Effector CD8-positive, alpha-beta T cell (primary cell): ENCODE measurements at regions not wholly inside any gene's neighbourhood (a gene's known extent, or its start where the extent isn't known, plus 50 kb on each side); places are given as distances from the start of the nearest gene placed in this dataset.
A peak's percentile ranks its signal among the peaks of the same experiment; 100 is the strongest.
"Not testable (repeated sequence)": the region's sequence is repeated elsewhere in the genome, so short reads cannot be mapped to it uniquely, and the experiment has no call there.

ENCODE experiments used
- DNase-seq: peaks from one replicate; lab custom pipeline; 2025; lab: John Stamatoyannopoulos, UW

GRCh38 chr5:158202801-158203200 is 343.9 kb upstream of the CLINT1 start:
- no peak for DNase-seq

DNA sequence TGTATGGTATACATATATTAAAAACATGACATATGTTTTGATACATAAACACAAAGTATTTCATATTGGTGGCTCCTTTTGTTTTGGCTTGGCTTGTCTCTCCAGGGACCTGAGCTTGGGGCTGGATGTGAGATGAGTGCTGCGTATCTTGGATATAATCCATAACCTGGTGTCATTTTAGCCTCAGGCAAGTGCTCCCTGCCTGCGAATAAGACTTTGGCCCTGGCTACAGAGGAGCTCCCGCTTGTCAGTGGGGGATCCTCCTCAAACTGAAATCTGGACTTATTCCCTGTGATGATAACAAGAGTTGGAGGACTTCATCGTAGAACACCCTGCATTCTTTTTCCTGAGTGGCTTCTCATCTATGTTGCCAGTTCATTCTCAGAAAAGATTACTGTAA is 341.7 kb upstream of the CLINT1 start:
- no peak for DNase-seq

- DNase-seq: no peak
These were observed 339.7 kb upstream of the CLINT1 start for GRCh38 chr5:158198636-158199035.

DNA sequence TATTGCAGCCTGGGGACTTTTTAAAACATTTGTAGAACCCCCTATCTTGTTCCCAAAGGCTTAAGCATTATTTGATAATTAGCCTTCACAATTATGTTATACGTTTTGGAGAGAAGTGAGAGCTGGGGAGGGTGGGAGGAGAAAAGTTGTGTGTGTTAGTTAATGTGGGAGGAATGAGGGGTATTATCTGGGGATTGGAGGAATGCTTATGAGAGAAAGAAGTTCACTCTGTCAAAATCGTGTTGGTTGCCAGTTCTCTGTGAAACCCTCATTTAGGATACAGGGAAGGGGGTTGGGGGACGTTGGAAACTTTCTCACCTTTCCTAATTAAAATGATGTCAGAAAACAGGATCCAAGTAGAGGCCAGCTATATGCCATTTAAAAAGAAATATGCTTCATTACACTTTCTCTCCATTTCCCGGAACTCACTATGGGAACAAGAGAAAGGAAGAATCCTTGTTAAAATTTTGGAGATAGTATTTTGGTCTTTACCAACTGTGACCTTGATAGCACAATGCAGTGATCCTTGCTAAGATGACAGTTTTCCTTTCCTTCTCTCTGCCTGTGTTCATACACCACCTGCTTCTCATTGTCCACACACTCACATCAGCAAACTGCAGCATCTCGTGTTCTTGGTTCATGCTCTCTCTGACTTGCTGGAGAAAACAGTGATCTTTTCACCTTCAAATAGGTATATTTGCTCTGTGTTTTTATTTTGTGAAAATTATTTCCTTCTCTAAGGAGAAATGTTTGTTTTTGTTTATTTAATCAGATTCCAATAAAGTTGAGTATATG is 336.7 kb upstream of the CLINT1 start:
- no peak for DNase-seq

- no peak for DNase-seq
These were observed 335.6 kb upstream of the CLINT1 start for GRCh38 chr5:158194561-158194976.

GRCh38 chr5:158193395-158193794 is 334.4 kb upstream of the CLINT1 start:
- DNase-seq: not testable (repeated sequence)

- no peak for DNase-seq
These were observed 321.5 kb upstream of the CLINT1 start for GRCh38 chr5:158180407-158180806.

DNA sequence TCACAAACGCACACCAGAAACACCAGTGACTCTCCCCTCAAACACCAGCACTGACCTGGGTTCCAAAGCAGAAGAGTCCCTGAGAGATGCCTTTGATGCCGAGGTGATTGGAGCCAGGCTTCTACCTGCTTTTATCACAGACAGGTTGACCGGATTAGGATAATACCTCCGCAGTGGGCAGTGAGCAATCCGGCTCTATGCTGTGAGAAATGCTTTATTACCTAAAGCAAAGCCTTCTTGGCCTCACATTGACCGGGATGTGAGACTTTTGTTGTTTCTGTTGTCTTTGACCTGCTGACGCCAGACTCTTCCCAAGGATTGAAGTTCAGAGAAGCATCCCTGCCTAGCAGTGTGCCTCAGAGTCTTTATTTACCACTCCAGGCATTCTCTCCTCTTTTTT is 320.3 kb upstream of the CLINT1 start:
- no peak for DNase-seq

- DNase-seq: no peak
These were observed 319.6 kb upstream of the CLINT1 start for GRCh38 chr5:158178535-158178934.

DNA sequence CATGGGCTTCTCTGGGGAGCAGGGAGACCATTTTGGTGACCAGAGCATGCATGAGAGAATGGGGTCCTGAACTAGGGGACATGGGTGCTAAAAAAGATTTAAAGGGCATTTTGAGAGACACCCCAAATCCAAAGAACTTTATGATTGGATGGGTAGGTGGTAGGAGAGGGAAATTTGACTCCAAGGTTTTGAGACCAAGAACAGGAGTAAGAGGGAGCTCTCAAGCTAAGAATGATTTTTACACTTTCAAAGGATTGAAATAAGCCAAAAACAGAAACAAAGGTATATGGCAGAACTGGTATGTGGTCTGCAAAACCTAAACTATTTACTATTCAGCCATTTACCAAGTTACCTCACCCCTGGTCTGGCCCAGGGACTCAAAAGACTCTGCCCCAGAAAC is 318.2 kb upstream of the CLINT1 start:
- DNase-seq: no peak

- DNase-seq: no peak
These were observed 317.1 kb upstream of the CLINT1 start for GRCh38 chr5:158175934-158176481.

DNA sequence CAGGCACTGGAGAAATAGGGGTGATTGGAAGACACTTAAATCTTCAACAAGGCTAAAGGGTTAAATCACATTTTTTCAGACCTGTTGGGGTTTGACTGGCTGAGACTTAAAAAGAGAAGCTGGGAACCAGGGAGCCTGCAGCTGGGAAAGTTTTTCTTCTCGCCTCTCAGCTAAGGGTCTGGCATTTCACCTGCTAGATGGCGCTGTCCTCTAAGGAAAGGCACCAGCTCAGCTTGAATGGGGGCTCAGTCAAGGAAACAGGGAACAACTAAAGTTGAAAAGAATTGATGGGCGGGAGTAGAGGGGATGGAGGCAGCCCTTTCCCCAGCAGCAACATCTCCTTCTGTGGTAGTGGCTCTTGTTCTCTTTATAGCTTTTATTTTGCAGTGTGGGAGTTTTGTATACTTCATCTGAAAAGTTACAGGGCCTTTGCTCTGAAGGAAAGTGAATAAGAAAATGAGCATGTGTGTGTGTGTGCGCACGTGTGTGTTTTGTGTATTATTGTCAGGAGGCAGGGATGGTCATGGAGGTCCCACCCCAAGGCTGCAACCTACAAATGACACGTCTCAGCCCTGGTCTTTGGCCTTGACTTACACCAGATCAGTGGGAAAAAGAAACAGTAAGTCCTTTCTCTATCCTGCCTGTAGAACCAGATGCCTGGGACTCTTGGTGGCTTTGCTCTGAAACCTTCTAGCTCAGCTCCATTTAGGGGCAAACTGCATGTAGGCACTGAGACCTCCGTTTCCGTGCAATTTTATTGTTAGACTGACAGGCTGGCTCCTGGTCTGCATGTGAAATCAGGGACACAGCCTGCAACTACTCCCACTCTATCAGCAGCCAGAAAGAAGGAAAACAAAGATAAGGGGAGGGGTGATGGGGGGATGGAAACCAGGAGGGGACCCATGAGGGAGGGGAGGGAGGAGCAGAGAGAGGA is 316.2 kb upstream of the CLINT1 start:
- peak; percentile 54 for DNase-seq

DNA sequence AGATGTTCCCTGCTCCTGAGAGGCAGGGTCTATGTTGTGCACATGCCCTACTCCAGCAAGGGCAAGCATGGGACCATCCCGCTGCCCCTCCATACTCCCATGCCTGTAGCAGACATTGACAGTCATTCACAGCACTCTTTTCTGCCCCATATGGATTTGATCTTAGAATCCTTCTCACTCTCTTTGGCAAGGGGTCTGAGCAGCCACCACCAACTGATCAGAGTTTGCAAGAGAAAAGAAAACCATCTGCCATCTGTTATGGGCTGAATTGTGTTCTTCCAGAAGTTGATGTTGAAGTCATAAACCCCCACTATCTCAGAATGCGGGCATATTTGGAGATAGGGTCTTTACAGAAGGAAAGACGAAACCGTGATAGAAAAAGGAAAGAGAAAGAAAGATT is 315.1 kb upstream of the CLINT1 start:
- no peak for DNase-seq

DNA sequence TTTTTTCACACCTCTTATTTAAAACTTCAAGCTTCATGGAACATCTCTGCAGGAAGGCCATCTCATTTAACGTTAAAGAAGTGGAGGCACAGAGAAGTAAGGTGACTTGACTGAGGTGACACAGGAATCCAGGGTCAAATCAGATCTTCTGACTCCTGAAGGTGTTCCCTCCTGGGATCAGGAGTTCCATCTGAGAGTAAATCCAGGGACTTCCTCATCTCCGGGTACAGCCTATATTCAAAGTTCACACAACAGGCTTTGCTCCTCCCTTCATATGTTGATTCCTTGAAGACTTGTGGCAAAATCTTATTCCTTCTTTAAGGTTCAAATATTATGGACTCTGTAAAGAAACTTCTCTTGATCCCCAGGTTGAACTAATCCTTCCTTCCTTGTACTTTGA is 313.1 kb upstream of the CLINT1 start:
- no peak for DNase-seq

DNA sequence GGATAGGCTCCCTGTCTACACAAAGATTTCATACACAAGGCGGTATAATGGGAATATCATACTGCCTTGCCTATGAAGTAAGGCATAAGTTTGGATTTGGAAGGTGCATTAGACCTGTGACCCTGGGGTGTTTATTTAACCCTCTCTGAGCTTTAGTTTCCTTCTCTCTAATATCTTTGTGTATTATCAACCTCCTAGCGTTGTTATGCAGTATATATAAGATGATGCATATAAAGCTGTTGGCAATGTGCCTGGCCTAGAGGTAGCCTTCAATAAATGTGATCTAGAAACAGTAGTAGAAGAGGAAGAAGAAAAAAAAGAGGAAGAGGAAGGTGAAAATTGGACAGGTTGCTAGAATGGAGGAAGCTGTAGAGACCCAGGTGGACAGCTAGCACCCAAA is 311.6 kb upstream of the CLINT1 start:
- no peak for DNase-seq

DNA sequence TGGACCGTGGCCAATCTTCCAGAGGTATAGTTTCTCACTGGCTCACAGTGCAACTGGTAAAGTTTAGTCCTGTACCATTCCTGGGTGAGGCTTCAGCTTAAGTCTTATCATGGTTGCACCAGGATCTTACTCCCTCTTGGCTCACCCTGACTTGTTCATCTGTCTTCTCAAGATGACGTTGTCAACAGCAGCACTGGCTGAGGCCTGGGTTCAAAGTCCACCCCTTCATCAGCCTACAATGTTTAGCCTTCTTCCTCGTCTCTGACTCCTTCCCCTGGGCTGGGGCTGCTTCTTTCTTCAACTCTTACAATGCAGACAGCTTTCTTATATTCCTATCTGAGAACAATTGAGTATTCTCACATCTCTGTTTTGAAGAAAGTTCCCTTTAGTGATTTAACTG is 311.1 kb upstream of the CLINT1 start:
- DNase-seq: no peak

- DNase-seq: no peak
These were observed 307.5 kb upstream of the CLINT1 start for GRCh38 chr5:158166424-158166823.

GRCh38 chr5:158165647-158166046 is 306.7 kb upstream of the CLINT1 start:
- DNase-seq: no peak

DNA sequence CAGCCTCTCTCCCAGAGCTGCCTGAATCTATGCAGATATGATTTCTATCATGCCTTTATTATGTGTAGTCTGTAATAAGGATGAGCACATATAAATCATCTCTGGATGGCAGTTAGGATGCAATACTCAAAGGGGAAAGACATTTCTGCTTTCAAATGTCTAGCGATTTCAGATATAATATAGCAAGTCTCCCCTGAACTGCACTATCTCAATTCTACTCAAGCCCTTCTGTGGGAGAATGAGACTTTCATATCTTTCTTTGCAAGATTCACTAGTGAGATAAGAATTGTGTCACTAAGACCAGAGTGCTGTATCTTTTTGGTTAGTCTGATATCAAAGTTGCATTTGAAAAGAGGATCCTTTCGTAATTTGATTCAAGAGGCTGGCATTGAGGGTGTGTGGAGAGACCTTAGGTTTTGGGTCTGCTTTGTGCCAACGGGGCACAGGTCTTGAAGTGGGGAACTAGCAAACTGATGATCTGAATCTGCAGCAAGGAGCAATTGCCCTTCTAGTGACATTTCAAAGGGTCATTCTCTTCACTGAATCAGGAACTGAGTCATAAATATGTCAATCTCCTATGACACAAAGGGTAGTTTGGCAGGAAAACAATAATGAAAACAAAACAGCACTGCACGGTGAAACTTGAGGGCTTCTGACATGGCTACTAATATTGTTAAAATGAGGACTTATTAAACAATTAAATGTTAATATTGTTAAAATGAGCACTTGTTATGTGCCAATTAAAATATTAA is 305.5 kb upstream of the CLINT1 start:
- DNase-seq: no peak

DNA sequence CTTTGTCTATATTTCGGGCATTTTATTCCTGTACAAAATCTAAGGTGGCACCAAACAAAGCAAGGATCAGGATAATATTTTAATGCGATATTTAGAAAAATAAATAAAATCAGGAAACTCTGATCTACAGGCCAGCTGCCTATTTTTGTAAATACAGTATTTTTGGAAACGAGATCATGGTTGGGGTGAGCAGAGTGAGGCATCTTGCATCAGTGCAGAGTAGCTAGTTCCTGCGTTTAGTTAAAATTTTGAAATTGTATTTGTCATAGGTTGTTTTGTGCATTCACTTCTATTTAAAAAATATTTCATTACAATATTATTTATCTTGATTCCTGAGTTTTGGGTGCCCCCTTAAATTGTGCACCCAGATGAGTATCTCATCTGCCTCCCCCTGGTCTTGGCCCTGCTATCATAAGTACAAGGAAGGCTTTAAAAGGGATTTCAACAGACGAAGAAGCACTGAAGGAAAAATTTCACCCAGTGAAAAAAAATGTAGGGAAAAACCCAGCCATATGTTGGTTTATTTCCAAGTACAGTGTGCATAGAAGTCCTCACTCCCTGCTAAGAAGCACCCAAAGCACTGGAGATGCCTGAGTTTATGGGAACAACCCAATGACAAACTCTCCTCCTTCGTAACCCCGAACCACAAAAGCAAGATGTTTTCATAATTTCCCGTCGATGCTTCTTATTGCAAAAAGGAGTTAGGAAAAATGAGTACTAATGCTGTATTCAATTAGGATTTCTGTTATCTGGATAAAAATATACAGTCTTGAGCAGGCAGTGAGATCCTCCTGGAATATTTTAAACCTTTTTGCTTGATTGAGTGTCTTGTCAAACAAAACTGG is 304.7 kb upstream of the CLINT1 start:
- DNase-seq: no peak

DNA sequence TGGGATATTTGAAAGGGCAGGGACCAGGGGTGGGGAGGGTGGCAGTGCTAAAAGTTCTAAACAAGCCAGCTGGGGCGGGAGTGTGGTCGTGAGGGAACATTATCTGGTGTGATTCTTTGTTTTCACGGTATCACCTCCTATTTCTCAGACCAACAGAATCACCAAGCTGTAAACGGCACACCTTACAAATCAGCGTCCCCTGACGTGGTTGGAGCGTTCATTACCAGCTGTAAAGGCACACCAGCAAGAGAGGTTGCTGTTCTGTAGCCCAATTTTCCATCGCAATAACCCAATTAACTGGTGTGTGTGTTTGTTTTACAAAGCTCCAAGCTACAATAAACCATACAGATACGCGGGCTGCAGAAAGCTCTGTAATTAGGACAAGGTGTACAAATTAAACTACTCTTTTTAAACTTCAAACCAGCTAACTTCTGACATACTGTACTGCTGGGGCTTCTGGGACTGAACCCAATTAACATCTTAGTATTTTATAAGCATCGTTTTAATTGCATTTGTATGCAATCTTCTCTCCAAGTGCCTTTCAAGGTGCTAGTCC is 303.6 kb upstream of the CLINT1 start:
- DNase-seq: no peak
